HFF-Myc (cell line): ENCODE measurements at regions not wholly inside any gene's neighbourhood (a gene's known extent, or its start where the extent isn't known, plus 50 kb on each side); places are given as distances from the start of the nearest gene placed in this dataset.

ENCODE experiments used
- DNase-seq: peaks from one replicate; pipeline ENCODE4 v3.0.0-alpha.2; 2011; ENCODE audit warnings: low read depth; ENCODE audit errors: extremely low read depth
- H3K4me3 ChIP-seq: replicated peaks from 2 replicates; pipeline ENCODE4 v1.5.1; 2011; ENCODE audit warnings: low read depth, mild to moderate bottlenecking, control low read depth, low read length
- CTCF ChIP-seq: IDR thresholded peaks from 2 replicates; pipeline ENCODE4 v1.5.1; 2012; ENCODE audit warnings: mild to moderate bottlenecking, low read depth, low read length, control low read depth; ENCODE audit errors: missing control alignments

- TF ChIP-seq CTCF = no peak
- no peak for DNase-seq
- peak overlapping the region; percentile 46 for H3K4me3 ChIP-seq
Measured at GRCh38 chr6:7051780-7052442, 55.9 kb upstream of the RREB1 start.

- H3K4me3 ChIP-seq = peak overlapping the region; percentile 46
Measured at GRCh38 chr6:7052443-7053011, 55.2 kb upstream of the RREB1 start.

GRCh38 chr6:7053125-7053774 is 54.5 kb upstream of the RREB1 start:
- H3K4me3 ChIP-seq = no peak overlapping the region
- DNase-seq = no peak
- no peak for TF ChIP-seq CTCF

More at GRCh38 chr6:7052443-7053011, 55.2 kb upstream of the RREB1 start:
- TF ChIP-seq CTCF = no peak
- DNase-seq = no peak
